Loucy (cell line): ENCODE measurements at regions not wholly inside any gene's neighbourhood (a gene's known extent, or its start where the extent isn't known, plus 50 kb on each side); places are given as distances from the start of the nearest gene placed in this dataset.

Source experiments
- CTCF ChIP-seq: fragments of 200-600 bp; sonication (generic); conservative IDR thresholded peaks from 2 replicates; pipeline ENCODE4 v1.5.1; 2014; ENCODE audit warnings: mild to moderate bottlenecking, antibody characterized with exemption, low read length
- EZH2phosphoT487 ChIP-seq: fragments of 200-600 bp; IDR thresholded peaks from 2 replicates; pipeline ENCODE4 v1.6.1; 2018; ENCODE audit warnings: antibody characterized with exemption, mild to moderate bottlenecking, moderate library complexity, borderline replicate concordance

- no peak for TF ChIP-seq CTCF
- TF ChIP-seq EZH2phosphoT487: no peak
Observed at GRCh38 chr5:117741655-117742206, 1167.1 kb upstream of the SEMA6A start.
